Osteoblast (primary cell): ENCODE measurements at regions not wholly inside any gene's neighbourhood (a gene's known extent, or its start where the extent isn't known, plus 50 kb on each side); places are given as distances from the start of the nearest gene placed in this dataset.

Experiments
- DNase-seq: peaks from one replicate; pipeline ENCODE4 v3.0.0; 2011; ENCODE audit warnings: low spot score, mixed read lengths; ENCODE audit not compliant: insufficient read length; ENCODE audit errors: missing footprints
- H2AFZ ChIP-seq: 2 replicates; pipeline ENCODE4 v1.6.0; 2011; ENCODE audit warnings: mild to moderate bottlenecking, low read length
- H3K27ac ChIP-seq: 2 replicates; pipeline ENCODE4 v1.5.1; 2011; ENCODE audit warnings: mild to moderate bottlenecking, low read depth, low read length, moderate library complexity
- H3K27me3 ChIP-seq: 2 replicates; pipeline ENCODE4 v1.6.0; 2012; ENCODE audit warnings: mild to moderate bottlenecking, control low read depth, inconsistent platforms, low read length, moderate library complexity; ENCODE audit not compliant: insufficient read depth
- H3K36me3 ChIP-seq: 2 replicates; pipeline ENCODE4 v1.5.1; 2011; ENCODE audit warnings: mild to moderate bottlenecking, low read length, control low read depth, moderate library complexity; ENCODE audit not compliant: insufficient read depth
- H3K4me1 ChIP-seq: 2 replicates; pipeline ENCODE4 v1.5.1; 2011; ENCODE audit warnings: mild to moderate bottlenecking, low read length, control low read depth, moderate library complexity; ENCODE audit not compliant: insufficient read depth
- H3K4me2 ChIP-seq: 2 replicates; pipeline ENCODE4 v1.6.0; 2011; ENCODE audit warnings: mild to moderate bottlenecking, low read length; ENCODE audit not compliant: insufficient read depth
- H3K4me3 ChIP-seq: fragments of 200-600 bp; sonication (generic); 3 replicates; pipeline ENCODE4 v1.5.1; 2012; ENCODE audit warnings: mild to moderate bottlenecking, low read length, inconsistent platforms; ENCODE audit not compliant: insufficient read depth
- H3K79me2 ChIP-seq: 2 replicates; pipeline ENCODE4 v1.6.0; 2012; ENCODE audit warnings: mild to moderate bottlenecking, low read length, control low read depth, inconsistent platforms; ENCODE audit not compliant: insufficient read depth
- H3K9me3 ChIP-seq: 2 replicates; pipeline ENCODE4 v1.5.1; 2011; ENCODE audit warnings: low read depth, low read length, control low read depth
- H4K20me1 ChIP-seq: 2 replicates; pipeline ENCODE4 v1.6.0; 2012; ENCODE audit warnings: mild to moderate bottlenecking, low read length, control low read depth; ENCODE audit not compliant: insufficient read depth
- TF ChIP-seq, protein P1 (sequence below): IDR thresholded peaks from 2 replicates; pipeline ENCODE4 v1.5.1; 2011; ENCODE audit warnings: mild to moderate bottlenecking, low read depth, low read length, moderate library complexity; ENCODE audit errors: extremely low read depth

DNA sequence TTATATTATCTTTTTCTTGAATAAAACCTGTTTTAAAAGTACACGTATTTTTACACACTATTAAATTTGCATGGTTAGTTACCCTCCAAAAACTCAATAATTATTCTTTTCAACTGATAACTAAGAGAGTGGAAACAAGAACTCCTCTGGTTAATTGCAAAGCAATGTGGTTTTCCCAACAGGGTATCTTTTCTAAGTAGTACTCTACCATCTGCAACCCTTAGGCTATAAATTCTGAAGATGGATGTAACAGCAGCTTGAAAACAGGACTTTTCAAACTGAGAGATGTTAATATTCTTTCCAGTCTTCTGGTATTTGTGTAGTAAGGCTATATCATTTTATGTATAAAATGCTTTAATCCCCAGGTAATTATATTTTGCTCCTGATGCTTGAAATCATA is 916.1 kb upstream of the POT1 start:
- Histone ChIP-seq H3K79me2 (no peaks in the 10 kb centered on the region), H3K9me3 (peaks cover 4% of the 10 kb centered on the region), H3K36me3 (no peaks in the 10 kb centered on the region), H3K27ac (no peak overlapping the region), H2AFZ (no peak overlapping the region), H3K4me3 (no peak overlapping the region), H4K20me1 (no peaks in the 10 kb centered on the region), H3K4me2 (no peak overlapping the region), H3K4me1 (no peaks in the 10 kb centered on the region), H3K27me3 (no peaks in the 10 kb centered on the region)
- no peak for DNase-seq
- TF ChIP-seq, protein P1, sequence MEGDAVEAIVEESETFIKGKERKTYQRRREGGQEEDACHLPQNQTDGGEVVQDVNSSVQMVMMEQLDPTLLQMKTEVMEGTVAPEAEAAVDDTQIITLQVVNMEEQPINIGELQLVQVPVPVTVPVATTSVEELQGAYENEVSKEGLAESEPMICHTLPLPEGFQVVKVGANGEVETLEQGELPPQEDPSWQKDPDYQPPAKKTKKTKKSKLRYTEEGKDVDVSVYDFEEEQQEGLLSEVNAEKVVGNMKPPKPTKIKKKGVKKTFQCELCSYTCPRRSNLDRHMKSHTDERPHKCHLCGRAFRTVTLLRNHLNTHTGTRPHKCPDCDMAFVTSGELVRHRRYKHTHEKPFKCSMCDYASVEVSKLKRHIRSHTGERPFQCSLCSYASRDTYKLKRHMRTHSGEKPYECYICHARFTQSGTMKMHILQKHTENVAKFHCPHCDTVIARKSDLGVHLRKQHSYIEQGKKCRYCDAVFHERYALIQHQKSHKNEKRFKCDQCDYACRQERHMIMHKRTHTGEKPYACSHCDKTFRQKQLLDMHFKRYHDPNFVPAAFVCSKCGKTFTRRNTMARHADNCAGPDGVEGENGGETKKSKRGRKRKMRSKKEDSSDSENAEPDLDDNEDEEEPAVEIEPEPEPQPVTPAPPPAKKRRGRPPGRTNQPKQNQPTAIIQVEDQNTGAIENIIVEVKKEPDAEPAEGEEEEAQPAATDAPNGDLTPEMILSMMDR = no peak

- Histone ChIP-seq H2AFZ (no peak overlapping the region), H3K36me3 (no peaks in the 10 kb centered on the region), H4K20me1 (no peaks in the 10 kb centered on the region), H3K27ac (no peak overlapping the region), H3K79me2 (no peaks in the 10 kb centered on the region), H3K4me2 (no peak overlapping the region), H3K4me1 (no peaks in the 10 kb centered on the region), H3K4me3 (no peak overlapping the region), H3K27me3 (no peaks in the 10 kb centered on the region), H3K9me3 (no peaks in the 10 kb centered on the region)
- DNase-seq = no peak
- TF ChIP-seq, protein P1 = no peak
These were observed 904.8 kb upstream of the POT1 start for GRCh38 chr7:125834421-125834820.

GRCh38 chr7:125833839-125834238 is 904.2 kb upstream of the POT1 start:
- H2AFZ ChIP-seq = no peak overlapping the region
- no peaks in the 10 kb centered on the region for H3K9me3 ChIP-seq
- H3K4me1 ChIP-seq = no peaks in the 10 kb centered on the region
- TF ChIP-seq, protein P1 = no peak
- H3K4me2 ChIP-seq = no peak overlapping the region
- no peaks in the 10 kb centered on the region for H3K79me2 ChIP-seq
- no peak for DNase-seq
- no peaks in the 10 kb centered on the region for H3K36me3 ChIP-seq
- H4K20me1 ChIP-seq = no peaks in the 10 kb centered on the region
- no peak overlapping the region for H3K4me3 ChIP-seq
- H3K27ac ChIP-seq = no peak overlapping the region
- H3K27me3 ChIP-seq = no peaks in the 10 kb centered on the region

DNA sequence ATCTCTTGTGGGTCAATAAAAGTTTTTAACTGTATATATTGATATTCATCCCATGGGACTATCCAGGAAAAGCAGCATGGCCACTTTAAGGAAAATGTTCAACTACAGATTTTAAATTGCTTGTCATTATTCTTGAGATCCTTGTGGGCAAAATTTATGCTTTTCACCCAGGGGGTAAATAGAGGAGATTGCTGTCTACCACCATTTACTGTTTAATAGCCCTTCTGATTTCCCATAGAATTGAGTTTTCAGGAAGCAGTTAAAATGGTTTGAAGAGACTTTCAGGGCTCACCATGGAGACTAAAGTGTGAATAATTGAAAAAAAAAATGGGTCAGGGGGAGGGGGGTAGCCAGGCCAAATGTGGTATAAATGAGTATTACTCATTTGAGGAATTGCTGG is 901.1 kb upstream of the POT1 start:
- Histone ChIP-seq H3K27ac (no peak overlapping the region), H3K27me3 (no peaks in the 10 kb centered on the region), H3K79me2 (no peaks in the 10 kb centered on the region), H3K4me3 (no peak overlapping the region), H4K20me1 (no peaks in the 10 kb centered on the region), H3K4me2 (no peak overlapping the region), H3K4me1 (no peaks in the 10 kb centered on the region), H3K36me3 (no peaks in the 10 kb centered on the region), H2AFZ (no peak overlapping the region), H3K9me3 (no peaks in the 10 kb centered on the region)
- TF ChIP-seq, protein P1 = no peak
- no peak for DNase-seq
